ENCODE measurements at regions not wholly inside any gene's neighbourhood (a gene's known extent, or its start where the extent isn't known, plus 50 kb on each side); places are given as distances from the start of the nearest gene placed in this dataset.
A peak's percentile ranks its signal among the peaks of the same experiment; 100 is the strongest.
"Not testable (repeated sequence)": the region's sequence is repeated elsewhere in the genome, so short reads cannot be mapped to it uniquely, and the experiment has no call there.

DNA sequence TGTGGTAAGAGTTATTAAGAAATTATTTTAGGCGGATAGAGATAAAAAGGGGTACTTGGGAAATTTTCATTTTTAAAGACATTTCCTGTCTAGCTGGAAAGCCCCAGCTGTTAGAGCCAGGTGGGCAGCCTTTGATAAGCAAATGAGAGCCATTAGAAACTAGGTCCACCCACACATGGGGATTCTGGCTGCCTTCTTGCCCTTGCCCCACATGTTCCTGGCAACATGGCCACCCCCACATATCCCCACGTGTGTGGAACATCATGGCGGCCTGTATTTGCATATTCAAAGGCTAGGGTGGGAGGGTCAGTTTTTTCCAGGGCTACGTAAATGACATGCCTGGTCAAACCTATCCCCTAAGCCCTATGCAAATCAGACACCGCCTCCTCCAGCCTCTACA, 1382.1 kb downstream of the AACS start:
- Histone ChIP-seq H3K4me3 (no peak overlapping the region), H3K36me3 (no peaks in the 10 kb centered on the region), H3K27me3 (no peaks in the 10 kb centered on the region), H3K27ac (no peak overlapping the region), H3K4me1 (no peaks in the 10 kb centered on the region), H3K9me3 (peaks cover 0 to 5% (median 0%) of the 10 kb centered on the region in 4 donors)
- intact Hi-C loops (cut with DNase I; ENCODE audit: low total_unique reads), result no loop called here
- no peak for DNase-seq
- WGBS, 5 donors, result 74 to 87% (median 81%) methylated on average over 5 of the region's 5 CpGs
- TF ChIP-seq POLR2AphosphoS5 (IDR thresholded peaks at IDR 0.05), result no peak
- TF ChIP-seq, protein P1, sequence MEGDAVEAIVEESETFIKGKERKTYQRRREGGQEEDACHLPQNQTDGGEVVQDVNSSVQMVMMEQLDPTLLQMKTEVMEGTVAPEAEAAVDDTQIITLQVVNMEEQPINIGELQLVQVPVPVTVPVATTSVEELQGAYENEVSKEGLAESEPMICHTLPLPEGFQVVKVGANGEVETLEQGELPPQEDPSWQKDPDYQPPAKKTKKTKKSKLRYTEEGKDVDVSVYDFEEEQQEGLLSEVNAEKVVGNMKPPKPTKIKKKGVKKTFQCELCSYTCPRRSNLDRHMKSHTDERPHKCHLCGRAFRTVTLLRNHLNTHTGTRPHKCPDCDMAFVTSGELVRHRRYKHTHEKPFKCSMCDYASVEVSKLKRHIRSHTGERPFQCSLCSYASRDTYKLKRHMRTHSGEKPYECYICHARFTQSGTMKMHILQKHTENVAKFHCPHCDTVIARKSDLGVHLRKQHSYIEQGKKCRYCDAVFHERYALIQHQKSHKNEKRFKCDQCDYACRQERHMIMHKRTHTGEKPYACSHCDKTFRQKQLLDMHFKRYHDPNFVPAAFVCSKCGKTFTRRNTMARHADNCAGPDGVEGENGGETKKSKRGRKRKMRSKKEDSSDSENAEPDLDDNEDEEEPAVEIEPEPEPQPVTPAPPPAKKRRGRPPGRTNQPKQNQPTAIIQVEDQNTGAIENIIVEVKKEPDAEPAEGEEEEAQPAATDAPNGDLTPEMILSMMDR (IDR thresholded peaks at IDR 0.05), result no peak
- TF ChIP-seq EP300 (IDR thresholded peaks at IDR 0.05), result no peak
- TF ChIP-seq POLR2A (IDR thresholded peaks at IDR 0.05), result no peak

DNA sequence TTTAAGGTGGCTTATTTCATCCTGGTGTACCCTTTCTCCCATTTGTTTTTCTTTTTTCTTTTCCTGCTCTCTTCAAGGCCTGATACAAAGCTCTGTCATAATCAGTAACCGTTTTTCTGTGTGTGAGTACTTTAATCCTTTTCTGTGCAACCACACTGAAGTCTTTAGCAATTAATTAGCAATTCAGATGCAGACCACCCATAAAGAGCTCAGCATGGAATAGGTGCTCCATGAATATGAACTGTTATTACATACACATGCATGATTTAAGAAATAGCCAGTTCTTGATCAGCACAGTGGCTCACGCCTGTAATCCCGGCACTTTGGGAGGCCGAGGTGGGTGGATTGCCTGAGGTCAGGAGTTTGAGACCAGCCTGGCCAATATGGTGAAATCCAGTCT, 1386.6 kb downstream of the AACS start:
- Histone ChIP-seq H3K4me1 (no peaks in the 10 kb centered on the region), H3K36me3 (no peaks in the 10 kb centered on the region), H3K27me3 (no peaks in the 10 kb centered on the region), H3K9me3 (peaks cover 0 to 5% (median 0%) of the 10 kb centered on the region in 4 donors), H3K27ac (no peak overlapping the region), H3K4me3 (no peak overlapping the region)
- TF ChIP-seq, protein P1 (IDR thresholded peaks at IDR 0.05), result no peak
- no peak for TF ChIP-seq POLR2A (IDR thresholded peaks at IDR 0.05)
- no peak for TF ChIP-seq EP300 (IDR thresholded peaks at IDR 0.05)
- TF ChIP-seq POLR2AphosphoS5 (IDR thresholded peaks at IDR 0.05), result no peak
- intact Hi-C loops (cut with DNase I; ENCODE audit: low total_unique reads), result no loop called here
- WGBS, 5 donors, result 46 to 82% (median 60%) methylated on average over 4 of the region's 4 CpGs
- DNase-seq, result no peak

DNA sequence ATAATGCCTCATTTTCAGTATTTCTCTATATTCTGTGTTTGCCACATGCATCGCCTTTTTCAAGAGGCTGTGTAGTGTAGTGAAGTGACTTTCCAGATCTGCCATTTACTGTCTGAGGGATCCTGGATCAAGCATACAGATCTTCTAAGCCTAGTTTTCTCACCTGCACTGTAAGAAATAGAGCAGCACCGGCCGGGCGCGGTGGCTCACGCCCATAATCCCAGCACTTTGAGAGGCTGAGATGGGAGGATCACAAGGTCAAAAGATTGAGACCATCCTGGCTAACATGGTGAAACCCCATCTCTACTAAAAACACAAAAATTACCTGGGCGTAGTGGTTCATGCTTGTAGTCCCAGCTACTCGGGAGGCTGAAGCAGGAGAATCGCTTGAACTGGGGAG, 1387.5 kb downstream of the AACS start:
- 88 to 97% (median 95%) methylated on average over 9 of the region's 9 CpGs for whole genome bisulfite sequencing, 5 donors
- H3K4me3 ChIP-seq; H3K27ac ChIP-seq; H3K9me3 ChIP-seq; DNase-seq; H3K36me3 ChIP-seq; H3K4me1 ChIP-seq; H3K27me3 ChIP-seq; intact Hi-C loops (cut with DNase I; ENCODE audit: low total_unique reads): not testable (repeated sequence)

DNA sequence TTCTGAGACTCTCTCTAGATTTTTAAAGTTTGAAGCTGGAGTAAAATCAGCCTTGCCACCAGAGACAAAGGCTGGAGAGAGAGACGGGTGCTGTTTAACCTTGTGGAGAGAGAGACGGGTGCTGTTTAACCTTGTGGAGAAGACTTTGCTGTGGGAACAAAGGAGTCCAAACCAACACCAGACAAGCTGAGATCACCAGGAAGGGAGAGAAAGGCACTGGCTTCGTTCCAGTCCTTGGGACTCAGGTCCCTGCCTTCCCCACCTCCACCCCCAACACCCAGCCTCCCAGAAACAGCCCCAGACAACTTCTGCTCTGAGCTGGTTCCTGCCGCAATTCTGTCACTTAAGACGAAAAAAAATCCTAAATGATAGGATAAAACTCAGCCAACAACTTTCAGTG, 1389.3 kb downstream of the AACS start:
- whole genome bisulfite sequencing, 5 donors, result 39 to 60% (median 54%) methylated on average over 5 of the region's 5 CpGs
- intact Hi-C loops (cut with DNase I; ENCODE audit: low total_unique reads), result no loop called here
- TF ChIP-seq POLR2AphosphoS5 (IDR thresholded peaks at IDR 0.05) (no peak), EP300 (IDR thresholded peaks at IDR 0.05) (no peak), POLR2A (IDR thresholded peaks at IDR 0.05) (no peak)
- TF ChIP-seq, protein P1 (IDR thresholded peaks at IDR 0.05), result no peak

DNA sequence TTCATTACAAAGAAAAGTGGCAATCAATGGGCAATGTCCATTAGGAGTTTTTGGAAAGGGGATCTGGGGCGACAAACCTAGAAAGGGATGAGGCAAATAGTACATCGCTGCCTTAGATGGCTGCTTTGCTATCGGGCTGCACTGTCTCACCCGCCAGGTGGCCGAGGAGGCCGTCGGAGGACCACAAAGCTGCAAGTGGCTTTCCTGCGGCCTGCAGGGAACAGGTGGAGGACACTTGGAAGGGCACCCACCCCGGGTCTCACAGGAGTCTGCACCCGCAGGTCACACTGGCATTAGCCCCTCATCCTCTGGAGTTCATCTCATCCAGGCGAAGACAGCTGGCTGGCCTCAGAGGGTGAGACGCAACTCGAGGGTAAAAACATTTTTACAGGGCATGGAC, 1392.5 kb downstream of the AACS start:
- H3K9me3 ChIP-seq, result no peaks in the 10 kb centered on the region
- intact Hi-C loops (cut with DNase I; ENCODE audit: low total_unique reads), result no loop called here
- no peak overlapping the region for H3K4me3 ChIP-seq
- no peak overlapping the region for H3K27ac ChIP-seq
- DNase-seq, result no peak
- WGBS, 5 donors, result 85 to 93% (median 89%) methylated on average over 12 to 13 of the region's 13 CpGs
- H3K27me3 ChIP-seq, result no peaks in the 10 kb centered on the region
- no peak for TF ChIP-seq EP300 (IDR thresholded peaks at IDR 0.05)
- TF ChIP-seq POLR2AphosphoS5 (IDR thresholded peaks at IDR 0.05), result no peak
- TF ChIP-seq POLR2A (IDR thresholded peaks at IDR 0.05), result no peak
- H3K4me1 ChIP-seq, result no peaks in the 10 kb centered on the region
- H3K36me3 ChIP-seq, result no peaks in the 10 kb centered on the region

More for the DNA sequence above, 1389.3 kb downstream of the AACS start:
- no peaks in the 10 kb centered on the region for H3K27me3 ChIP-seq
- peak in 1 of 2 donors; percentile 21 for DNase-seq
- no peaks in the 10 kb centered on the region for H3K4me1 ChIP-seq
- no peaks in the 10 kb centered on the region for H3K9me3 ChIP-seq
- no peak overlapping the region for H3K4me3 ChIP-seq
- no peaks in the 10 kb centered on the region for H3K36me3 ChIP-seq
- no peak overlapping the region for H3K27ac ChIP-seq

Data from stomach (tissue), 8 donors.